ENCODE measurements at regions not wholly inside any gene's neighbourhood (a gene's known extent, or its start where the extent isn't known, plus 50 kb on each side); places are given as distances from the start of the nearest gene placed in this dataset.

DNA sequence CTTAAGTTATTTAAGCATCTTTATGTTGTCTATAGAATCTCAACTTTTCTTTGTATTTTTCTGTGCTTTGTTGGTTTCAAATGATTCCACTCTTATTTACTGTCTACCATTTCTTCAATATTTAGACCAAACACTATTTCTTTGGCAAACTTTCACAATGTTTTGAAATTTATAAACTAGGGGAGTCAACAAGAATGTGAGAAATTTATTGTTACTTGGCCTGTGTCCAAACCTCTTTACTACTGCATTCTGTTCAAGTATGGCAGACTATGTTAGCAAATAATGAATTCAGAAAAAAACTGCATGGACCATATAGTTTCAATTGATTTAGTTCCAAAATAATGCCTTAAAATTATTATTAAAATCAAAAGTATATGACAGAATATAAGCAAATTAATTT lies 470.2 kb downstream of the FBXO15 start:
- Histone ChIP-seq H3K9me2 (ENCODE audit: insufficient read depth) (no peaks in the 10 kb centered on the region), H3K79me2 (ENCODE audit: insufficient read depth, low read length) (no peaks in the 10 kb centered on the region), H3K9ac (ENCODE audit: low read length) (no peak overlapping the region), H2AFZ (ENCODE audit: low read depth, low read length, poor library complexity, severe bottlenecking) (no peak overlapping the region), H3K4me2 (ENCODE audit: low read length) (no peak overlapping the region), H4K20me1 (ENCODE audit: insufficient read depth) (no peaks in the 10 kb centered on the region), H3K27me3 (ENCODE audit: insufficient read depth, low read length) (no peaks in the 10 kb centered on the region), H3K4me1 (ENCODE audit: control insufficient read depth in 1 of 2, insufficient read depth in 2 of 2, low read length in 2 of 2) (no peaks in the 10 kb centered on the region), H3K36me3 (ENCODE audit: control insufficient read depth in 1 of 2, insufficient read depth in 2 of 2, low read length in 2 of 2) (no peaks in the 10 kb centered on the region), H3K4me3 (replicated peaks in 1 of 2; ENCODE audit: low read depth in 1 of 2, low read length in 2 of 2) (no peak overlapping the region), H3K9me3 (ENCODE audit: control insufficient read depth in 1 of 2, insufficient read depth in 1 of 2, low read depth in 1 of 2, low read length in 2 of 2) (peaks cover 13 to 21% of the 10 kb centered on the region in 2 experiments; a peak in 2 of 4 replicates), H3K27ac (ENCODE audit: low read depth, low read length) (no peak overlapping the region)
- DNase-seq (ENCODE audit: low read depth, low spot score) (no peak), ATAC-seq (no peak)
- ChIA-PET RAD21 (ENCODE audit: low non-redundant PET in 1 of 2, low total read pairs in 2 of 2, uncharacterized antibody in 2 of 2, unreplicated experiment in 2 of 2) (no interaction called here), CTCF (no interaction called here), POLR2A (no interaction called here)
- intact Hi-C loops (cut with micrococcal nuclease), result no loop called here
- BruUV-seq (replicated peaks), result no TSS peak
- TF ChIP-seq RAD21 (IDR thresholded peaks at IDR 0.05; ENCODE audit: low read depth), result no peak
- TF ChIP-seq ELF1 (IDR thresholded peaks at IDR 0.05; ENCODE audit: borderline replicate concordance, low read depth), result no peak
- no peak for TF ChIP-seq TCF7L2 (IDR thresholded peaks at IDR 0.05; ENCODE audit: borderline replicate concordance, extremely low read depth, insufficient read depth, insufficient read length)
- TF ChIP-seq FOSL1 (IDR thresholded peaks at IDR 0.05; ENCODE audit: low read depth), result no peak
- no peak for TF ChIP-seq SP1 (IDR thresholded peaks at IDR 0.05; ENCODE audit: low read depth)
- TF ChIP-seq ZFX (IDR thresholded peaks at IDR 0.05), result no peak
- no peak for TF ChIP-seq POLR2A (IDR thresholded peaks at IDR 0.05; ENCODE audit: borderline replicate concordance, extremely low read depth, insufficient read depth, insufficient read length)
- no peak for TF ChIP-seq CBX3 (IDR thresholded peaks at IDR 0.05; ENCODE audit: low read depth)
- no peak for TF ChIP-seq EZH2 (IDR thresholded peaks at IDR 0.05)
- no peak for TF ChIP-seq SIN3A (IDR thresholded peaks at IDR 0.05; ENCODE audit: low read depth)
- TF ChIP-seq, protein P1, sequence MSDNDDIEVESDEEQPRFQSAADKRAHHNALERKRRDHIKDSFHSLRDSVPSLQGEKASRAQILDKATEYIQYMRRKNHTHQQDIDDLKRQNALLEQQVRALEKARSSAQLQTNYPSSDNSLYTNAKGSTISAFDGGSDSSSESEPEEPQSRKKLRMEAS (IDR thresholded peaks at IDR 0.05), result no peak

DNA sequence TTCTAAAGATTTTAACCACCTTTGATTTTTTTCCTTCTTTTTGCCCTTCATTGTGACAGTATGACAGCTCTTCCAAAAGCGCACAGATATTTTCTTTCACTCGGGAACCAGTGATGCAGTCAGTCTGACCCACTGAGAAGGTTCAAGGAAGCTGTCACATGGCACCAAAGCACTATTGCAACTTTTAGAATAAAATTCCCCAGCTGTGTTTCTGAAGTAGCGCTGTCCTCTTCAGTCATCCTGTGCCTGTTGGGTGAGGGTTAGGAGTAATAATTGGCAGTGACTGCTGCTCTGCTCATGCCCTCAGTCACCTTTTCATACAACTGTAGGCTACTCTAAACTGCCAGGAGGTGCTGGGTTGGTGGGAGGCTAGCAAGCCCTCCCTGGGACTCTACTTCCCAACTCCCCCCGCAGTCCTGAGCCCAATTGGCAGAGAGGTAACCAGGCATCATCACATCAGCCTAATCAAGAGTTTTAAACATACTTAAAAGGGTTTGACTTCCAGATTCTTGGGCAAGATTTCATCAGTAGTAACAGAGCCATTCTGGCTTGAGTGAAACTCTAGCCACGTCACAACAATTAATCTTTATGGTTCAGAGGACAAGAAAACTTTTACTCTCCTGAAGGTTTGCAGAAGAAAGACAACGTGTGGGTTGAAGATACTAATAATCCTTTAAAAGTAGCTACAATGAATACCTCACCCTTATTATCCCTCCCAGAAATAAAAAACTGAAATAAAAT lies 473.3 kb downstream of the FBXO15 start:
- H3K27me3 ChIP-seq (ENCODE audit: insufficient read depth, low read length), result no peaks in the 10 kb centered on the region
- no peaks in the 10 kb centered on the region for H3K4me1 ChIP-seq (ENCODE audit: control insufficient read depth in 1 of 2, insufficient read depth in 2 of 2, low read length in 2 of 2)
- H3K9ac ChIP-seq (ENCODE audit: low read length), result no peak overlapping the region
- H3K9me2 ChIP-seq (ENCODE audit: insufficient read depth), result no peaks in the 10 kb centered on the region
- ATAC-seq (no peak), DNase-seq (ENCODE audit: low read depth, low spot score) (no peak)
- no peaks in the 10 kb centered on the region for H4K20me1 ChIP-seq (ENCODE audit: insufficient read depth)
- H3K36me3 ChIP-seq (ENCODE audit: control insufficient read depth in 1 of 2, insufficient read depth in 2 of 2, low read length in 2 of 2), result no peaks in the 10 kb centered on the region
- no peak for TF ChIP-seq EGR1 (IDR thresholded peaks at IDR 0.05; ENCODE audit: low read depth)
- no peak for TF ChIP-seq ELF1 (IDR thresholded peaks at IDR 0.05; ENCODE audit: borderline replicate concordance, low read depth)
- TF ChIP-seq EZH2phosphoT487 (IDR thresholded peaks at IDR 0.05; ENCODE audit: borderline replicate concordance), result no peak
- no peak for TF ChIP-seq EZH2 (IDR thresholded peaks at IDR 0.05)
- no peak for TF ChIP-seq SRF (IDR thresholded peaks at IDR 0.05; ENCODE audit: low read depth)
- no peak for TF ChIP-seq CEBPB (IDR thresholded peaks at IDR 0.05; ENCODE audit: low read depth)
- TF ChIP-seq POLR2AphosphoS5 (IDR thresholded peaks at IDR 0.05; ENCODE audit: low read depth, low read length), result no peak
- TF ChIP-seq, protein P1 (IDR thresholded peaks at IDR 0.05), result no peak
- TF ChIP-seq RAD21 (IDR thresholded peaks at IDR 0.05; ENCODE audit: low read depth), result no peak
- no peak for TF ChIP-seq SIN3A (IDR thresholded peaks at IDR 0.05; ENCODE audit: low read depth)
- no peak for TF ChIP-seq TCF7L2 (IDR thresholded peaks at IDR 0.05; ENCODE audit: borderline replicate concordance, extremely low read depth, insufficient read depth, insufficient read length)
- TF ChIP-seq FOSL1 (IDR thresholded peaks at IDR 0.05; ENCODE audit: low read depth), result no peak
- TF ChIP-seq, protein P2, sequence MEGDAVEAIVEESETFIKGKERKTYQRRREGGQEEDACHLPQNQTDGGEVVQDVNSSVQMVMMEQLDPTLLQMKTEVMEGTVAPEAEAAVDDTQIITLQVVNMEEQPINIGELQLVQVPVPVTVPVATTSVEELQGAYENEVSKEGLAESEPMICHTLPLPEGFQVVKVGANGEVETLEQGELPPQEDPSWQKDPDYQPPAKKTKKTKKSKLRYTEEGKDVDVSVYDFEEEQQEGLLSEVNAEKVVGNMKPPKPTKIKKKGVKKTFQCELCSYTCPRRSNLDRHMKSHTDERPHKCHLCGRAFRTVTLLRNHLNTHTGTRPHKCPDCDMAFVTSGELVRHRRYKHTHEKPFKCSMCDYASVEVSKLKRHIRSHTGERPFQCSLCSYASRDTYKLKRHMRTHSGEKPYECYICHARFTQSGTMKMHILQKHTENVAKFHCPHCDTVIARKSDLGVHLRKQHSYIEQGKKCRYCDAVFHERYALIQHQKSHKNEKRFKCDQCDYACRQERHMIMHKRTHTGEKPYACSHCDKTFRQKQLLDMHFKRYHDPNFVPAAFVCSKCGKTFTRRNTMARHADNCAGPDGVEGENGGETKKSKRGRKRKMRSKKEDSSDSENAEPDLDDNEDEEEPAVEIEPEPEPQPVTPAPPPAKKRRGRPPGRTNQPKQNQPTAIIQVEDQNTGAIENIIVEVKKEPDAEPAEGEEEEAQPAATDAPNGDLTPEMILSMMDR (IDR thresholded peaks at IDR 0.05 in 2 of 3, conservative IDR thresholded peaks at IDR 0.05 in 1 of 3; ENCODE audit: borderline replicate concordance in 1 of 3, insufficient read depth in 1 of 3, low read depth in 2 of 3, low read length in 2 of 3), result no peak
- intact Hi-C loops (cut with micrococcal nuclease), result no loop called here
- H3K4me3 ChIP-seq (replicated peaks in 1 of 2; ENCODE audit: low read depth in 1 of 2, low read length in 2 of 2), result no peak overlapping the region
- RAD21 ChIA-PET (ENCODE audit: low non-redundant PET in 1 of 2, low total read pairs in 2 of 2, uncharacterized antibody in 2 of 2, unreplicated experiment in 2 of 2), result no interaction called here
- no peak overlapping the region for H3K4me2 ChIP-seq (ENCODE audit: low read length)
- POLR2A ChIA-PET, result no interaction called here
- no TSS peak for BruUV-seq (replicated peaks)
- peaks cover 16 to 18% of the 10 kb centered on the region in 2 experiments; a peak in 2 of 4 replicates for H3K9me3 ChIP-seq (ENCODE audit: control insufficient read depth in 1 of 2, insufficient read depth in 1 of 2, low read depth in 1 of 2, low read length in 2 of 2)
- H3K79me2 ChIP-seq (ENCODE audit: insufficient read depth, low read length), result no peaks in the 10 kb centered on the region
- no peak overlapping the region for H3K27ac ChIP-seq (ENCODE audit: low read depth, low read length)
- CTCF ChIA-PET, result no interaction called here
- H2AFZ ChIP-seq (ENCODE audit: low read depth, low read length, poor library complexity, severe bottlenecking), result no peak overlapping the region
